ENCODE measurements at regions not wholly inside any gene's neighbourhood (a gene's known extent, or its start where the extent isn't known, plus 50 kb on each side); places are given as distances from the start of the nearest gene placed in this dataset.
A peak's percentile ranks its signal among the peaks of the same experiment; 100 is the strongest.
"Not testable (repeated sequence)": the region's sequence is repeated elsewhere in the genome, so short reads cannot be mapped to it uniquely, and the experiment has no call there.

- DNase-seq, result no peak
Observed at GRCh38 chr15:38746211-38746610, 181.6 kb upstream of the RASGRP1 start.

DNA sequence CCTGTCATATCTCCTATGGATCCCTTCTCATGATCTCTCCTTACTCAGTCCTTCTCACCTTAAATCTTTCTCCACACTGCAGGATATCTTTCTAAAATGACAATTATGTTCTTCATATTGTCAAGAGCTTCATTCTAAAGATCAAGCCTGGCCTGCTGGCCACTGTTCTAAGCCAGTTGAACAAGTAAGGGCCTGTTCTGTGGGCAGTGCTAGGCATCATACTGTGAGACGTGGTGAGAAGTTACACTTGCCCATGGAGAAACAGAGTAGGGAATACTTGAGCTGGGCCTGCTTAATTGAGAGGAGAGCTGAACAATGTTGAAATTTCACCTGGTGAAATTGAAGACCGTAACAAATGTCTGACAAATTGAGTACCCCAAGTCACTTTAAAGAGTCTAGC is 184.1 kb upstream of the RASGRP1 start:
- no peak for DNase-seq

DNA sequence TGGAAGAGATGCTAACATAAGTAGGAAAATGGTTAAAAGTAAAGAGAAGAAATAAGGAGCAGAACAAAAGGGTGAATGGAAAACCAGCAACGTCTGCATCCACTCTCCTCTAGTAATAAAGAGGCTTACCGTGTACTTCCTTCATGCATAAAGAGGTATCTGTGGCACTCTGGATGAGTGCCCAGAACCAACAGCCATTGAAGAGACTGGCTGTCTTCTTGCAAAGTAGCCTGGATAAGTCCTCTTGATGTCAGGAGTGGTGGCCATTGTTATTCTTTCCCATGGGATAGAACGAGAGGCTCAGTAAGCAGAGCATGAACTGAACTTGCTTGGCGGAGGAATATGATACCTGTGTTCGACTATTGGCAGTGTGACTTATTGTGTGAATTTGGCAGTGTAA is 186.2 kb upstream of the RASGRP1 start:
- DNase-seq, result no peak

GRCh38 chr15:38755718-38756117 is 191.1 kb upstream of the RASGRP1 start:
- no peak for DNase-seq

GRCh38 chr15:38756441-38756840 is 191.8 kb upstream of the RASGRP1 start:
- DNase-seq, result no peak

DNA sequence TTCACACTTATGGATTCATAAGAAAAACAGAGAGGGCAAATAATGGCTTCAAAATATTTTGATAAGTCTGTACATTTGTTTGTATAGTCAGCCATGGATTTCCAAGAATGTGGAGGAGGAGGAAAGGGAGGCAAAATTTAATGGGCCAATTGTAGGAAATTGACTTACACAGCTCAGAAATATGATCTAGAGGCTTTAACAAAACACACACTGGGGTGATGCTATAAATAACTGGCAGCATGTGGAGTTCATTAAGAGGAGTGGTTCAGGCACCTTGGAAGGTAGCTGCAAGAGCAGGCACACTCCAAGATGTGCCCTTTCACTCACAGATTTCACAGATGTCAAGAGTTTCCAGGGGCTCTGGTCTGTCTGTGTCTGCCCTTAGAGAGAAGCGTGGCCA is 193.4 kb upstream of the RASGRP1 start:
- DNase-seq, result no peak

DNA sequence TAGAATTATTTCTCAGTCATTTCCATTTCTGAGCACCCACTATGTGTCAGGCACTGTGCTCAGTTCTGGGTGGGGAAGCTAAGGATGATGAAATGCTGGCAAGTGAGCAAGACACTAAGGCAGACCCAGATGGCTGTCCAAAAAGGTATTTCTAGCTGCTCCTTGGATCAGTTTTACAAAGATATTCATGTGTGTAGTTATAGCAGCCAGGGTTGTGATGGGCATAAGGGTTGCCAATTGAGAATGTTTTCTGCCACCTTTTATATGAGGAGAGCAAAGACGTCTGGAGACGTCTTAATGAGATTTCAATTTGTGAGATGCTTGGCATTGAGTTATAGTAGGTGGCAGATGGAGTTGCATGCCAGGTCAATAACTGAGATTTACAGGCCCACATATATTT is 197.1 kb upstream of the RASGRP1 start:
- no peak for DNase-seq

DNA sequence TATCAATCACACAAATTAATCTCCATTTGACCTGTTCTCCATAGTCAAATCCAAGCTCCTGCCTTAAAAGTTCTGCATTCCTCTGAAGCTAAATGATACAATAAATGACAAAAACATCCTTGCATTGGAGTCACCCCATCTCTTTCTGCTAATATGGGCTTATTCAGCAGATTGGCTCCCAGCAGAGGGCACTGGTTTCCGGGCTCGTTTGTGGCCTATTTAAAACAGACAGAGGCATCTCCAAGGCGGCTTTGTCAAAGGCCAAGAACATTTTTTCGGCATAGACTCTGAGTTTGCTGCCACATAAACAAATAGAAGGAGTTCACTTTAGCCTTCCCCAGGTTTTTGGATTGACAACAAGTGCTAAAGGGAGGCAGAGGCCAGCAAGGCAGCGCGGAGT is 204.4 kb upstream of the RASGRP1 start:
- no peak for DNase-seq

DNA sequence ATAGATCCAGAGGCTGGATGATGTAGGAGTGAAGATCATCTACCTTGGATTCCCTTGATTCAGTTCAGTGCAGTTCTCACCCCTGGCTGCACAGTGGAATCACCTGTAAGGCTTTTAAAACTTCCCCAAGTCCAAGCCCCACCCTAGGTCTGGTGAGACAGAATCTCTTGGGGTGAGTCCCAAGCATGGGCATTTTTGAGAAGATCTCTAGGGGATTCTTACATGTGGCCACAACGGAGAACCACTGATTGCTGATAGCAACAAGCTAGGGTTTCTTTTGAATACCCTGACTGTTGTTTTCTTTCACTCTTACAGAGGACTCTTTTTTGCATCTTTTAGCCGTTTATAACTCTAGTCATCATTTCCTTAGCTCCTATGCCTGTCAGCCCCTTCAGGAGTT is 204.9 kb upstream of the RASGRP1 start:
- DNase-seq, result no peak

GRCh38 chr15:38774076-38774475 is 209.5 kb upstream of the RASGRP1 start:
- not testable (repeated sequence) for DNase-seq

GRCh38 chr15:38781196-38781595 is 216.6 kb upstream of the RASGRP1 start:
- DNase-seq, result no peak

GRCh38 chr15:38782156-38782555 is 217.5 kb upstream of the RASGRP1 start:
- DNase-seq, result no peak

DNA sequence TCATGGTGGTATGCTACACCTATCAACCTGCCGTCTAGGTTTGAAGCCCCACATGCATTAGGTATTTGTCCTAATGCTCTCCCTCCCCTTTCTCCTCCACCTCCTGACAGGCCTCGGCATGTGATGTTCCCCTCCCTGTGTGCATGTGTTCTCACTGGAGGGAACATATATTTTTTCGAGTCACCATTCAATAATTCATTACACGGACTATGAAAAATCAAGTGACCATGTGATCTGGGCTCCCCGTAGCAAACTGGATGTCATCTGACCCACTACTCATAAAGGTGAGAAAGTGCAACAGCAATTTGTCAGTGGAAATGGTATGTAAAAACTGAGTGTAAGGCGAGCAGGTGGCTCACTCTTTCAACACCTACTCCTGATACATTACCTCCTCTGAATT is 224.3 kb upstream of the RASGRP1 start:
- no peak for DNase-seq

DNA sequence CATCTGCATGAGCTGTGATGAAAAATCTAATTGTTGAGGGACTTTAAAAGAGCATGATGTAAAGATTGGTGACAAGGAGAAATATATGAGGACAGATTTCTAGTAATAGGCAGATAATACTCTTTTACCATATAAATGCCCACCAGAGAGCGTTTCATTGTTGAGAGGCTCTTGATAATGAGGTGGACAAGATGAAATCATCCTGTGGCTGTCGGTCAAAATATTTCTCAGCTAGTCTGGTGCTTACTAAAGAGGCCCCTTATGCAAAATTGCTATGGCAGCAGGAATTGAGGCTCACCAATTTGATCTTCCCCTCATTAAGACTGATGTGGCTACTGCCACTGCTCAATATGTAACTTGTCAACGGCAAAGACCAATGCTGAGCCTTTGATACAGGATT is 225.0 kb upstream of the RASGRP1 start:
- DNase-seq, result no peak

- no peak for DNase-seq
Observed at GRCh38 chr15:38793206-38793810, 228.7 kb upstream of the RASGRP1 start.

DNA sequence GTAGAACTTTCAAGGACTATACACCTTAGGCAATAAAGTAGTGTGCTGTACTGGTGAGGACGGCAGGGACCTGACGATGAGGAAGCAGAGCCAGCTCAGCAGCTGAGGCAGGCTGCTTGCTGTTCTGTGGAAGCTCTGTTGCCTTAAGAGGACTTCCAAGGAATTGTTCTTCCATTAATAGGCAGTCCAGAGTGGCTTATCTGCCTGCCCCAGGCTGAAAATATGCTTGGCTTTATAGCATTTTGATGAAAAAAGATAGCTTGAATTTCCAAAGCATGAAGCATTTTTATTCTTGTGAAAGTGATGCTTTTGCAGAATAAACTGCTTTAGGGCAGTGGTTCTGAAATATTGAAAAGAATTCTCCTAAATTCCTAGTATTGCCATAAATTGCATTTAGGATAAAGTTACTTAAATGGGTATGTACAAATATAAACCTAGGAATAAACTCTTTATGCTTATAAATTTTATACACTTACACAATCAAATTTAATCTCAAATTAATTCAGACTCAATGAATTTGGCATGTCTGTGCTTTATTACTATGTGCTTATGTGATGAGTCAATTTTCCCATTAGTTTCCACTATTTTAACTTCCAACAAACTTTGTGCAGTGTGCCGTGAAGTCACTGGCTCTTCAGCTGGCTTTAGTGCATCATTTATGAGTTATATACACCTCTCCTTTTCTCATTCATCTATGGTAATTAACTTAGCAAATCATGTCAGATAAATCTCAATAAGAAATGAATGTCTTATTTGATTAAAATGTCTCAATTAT is 231.0 kb upstream of the RASGRP1 start:
- DNase-seq, result no peak

- no peak for DNase-seq
Observed at GRCh38 chr15:38796589-38796988, 232.0 kb upstream of the RASGRP1 start.

- DNase-seq, result not testable (repeated sequence)
Observed at GRCh38 chr15:38797506-38797905, 232.9 kb upstream of the RASGRP1 start.

GRCh38 chr15:38799202-38799601 is 234.6 kb upstream of the RASGRP1 start:
- not testable (repeated sequence) for DNase-seq

DNA sequence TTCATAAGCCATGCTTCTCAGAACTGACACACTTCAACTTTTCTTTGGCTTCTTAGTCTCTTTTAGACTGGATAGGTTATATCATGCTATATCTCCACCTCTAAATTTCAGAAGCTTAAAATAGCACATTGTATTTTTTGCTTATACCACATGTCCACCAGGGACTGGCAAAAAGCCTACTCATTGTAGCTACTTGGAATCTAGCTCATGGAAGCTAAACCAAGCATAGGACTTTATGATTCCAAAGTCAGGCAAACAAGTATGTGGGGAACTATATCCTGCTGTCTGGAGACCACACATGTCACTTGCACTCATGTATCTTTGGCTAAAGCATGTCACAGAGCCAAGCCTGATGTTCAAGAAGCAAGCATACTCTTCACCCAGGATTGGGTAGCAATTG is 245.0 kb upstream of the RASGRP1 start:
- DNase-seq, result no peak

DNA sequence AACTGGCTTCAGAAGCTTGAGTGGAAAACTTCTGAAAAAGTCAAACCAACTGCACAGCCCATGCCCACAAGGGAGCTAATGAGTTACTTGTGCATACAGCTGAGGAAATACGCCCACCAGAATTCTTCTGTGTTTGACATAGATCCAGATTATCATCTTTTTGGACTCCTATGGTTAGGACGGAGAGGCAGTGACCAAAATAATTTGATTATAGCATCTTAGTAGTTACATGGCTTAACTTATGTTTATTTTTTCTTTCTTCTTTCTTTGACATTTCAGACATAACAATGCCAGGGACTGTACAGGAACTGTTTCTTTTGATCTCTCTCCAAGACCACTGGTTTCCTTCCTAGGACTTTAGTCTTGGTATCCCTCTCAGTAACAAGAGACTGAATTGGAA is 246.1 kb upstream of the RASGRP1 start:
- no peak for DNase-seq

- not testable (repeated sequence) for DNase-seq
Observed at GRCh38 chr15:38814254-38814653, 249.6 kb upstream of the RASGRP1 start.

DNA sequence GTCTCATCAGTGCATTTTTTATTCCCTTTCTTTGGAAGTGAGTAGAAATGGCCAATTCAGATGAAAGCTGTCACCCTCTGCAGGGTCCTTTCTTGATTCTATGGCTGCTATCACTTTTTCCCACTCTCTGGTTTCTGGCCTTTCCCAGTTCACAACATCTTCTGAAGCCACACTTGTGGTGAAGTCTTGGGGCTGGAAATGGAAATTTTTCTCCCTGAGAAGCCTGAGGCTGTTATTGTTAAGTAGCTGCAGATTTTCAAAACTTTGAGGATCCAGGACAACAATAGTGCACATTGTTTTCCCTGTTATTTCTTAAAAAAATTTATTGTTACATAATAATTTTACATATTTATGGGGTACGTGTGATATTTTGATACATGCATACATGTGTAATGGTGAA is 250.3 kb upstream of the RASGRP1 start:
- no peak for DNase-seq

GRCh38 chr15:38817427-38818156 is 253.0 kb upstream of the RASGRP1 start:
- peak; percentile 82 for DNase-seq
